ENCODE measurements at regions not wholly inside any gene's neighbourhood (a gene's known extent, or its start where the extent isn't known, plus 50 kb on each side); places are given as distances from the start of the nearest gene placed in this dataset.

DNA sequence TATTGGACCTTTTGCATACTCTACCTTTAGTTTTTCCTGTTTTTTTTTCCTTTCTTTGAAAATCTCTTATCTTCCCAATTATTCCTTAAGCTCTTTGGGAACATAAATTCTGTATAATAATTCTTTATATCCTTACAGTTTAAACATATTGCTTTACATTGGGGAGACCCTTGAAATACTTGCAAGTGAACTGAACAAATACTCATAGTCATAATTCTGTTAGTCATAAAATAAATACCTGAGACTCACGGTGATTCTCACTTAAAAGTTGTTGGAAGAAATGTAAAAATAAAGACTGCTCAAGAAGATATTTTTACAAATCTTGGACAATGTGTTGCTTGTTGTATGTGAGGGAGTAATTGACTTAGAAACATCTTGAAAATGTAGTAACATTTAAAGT is 515.2 kb upstream of the POT1 start:
- Histone ChIP-seq H3K4me1 (ENCODE audit: insufficient read depth, low read length, severe bottlenecking) (no peaks in the 10 kb centered on the region), H3K27me3 (ENCODE audit: insufficient read depth, low read length) (no peaks in the 10 kb centered on the region), H3K9me2 (ENCODE audit: low read depth, low read length) (no peaks in the 10 kb centered on the region), H3F3A (ENCODE audit: insufficient read depth, low read length) (no peaks in the 10 kb centered on the region), H2AFZ (ENCODE audit: low read length) (no peak overlapping the region), H4K20me1 (ENCODE audit: insufficient read depth, low read length) (no peaks in the 10 kb centered on the region), H3K4me2 (ENCODE audit: low read length) (no peak overlapping the region), H3K27ac (ENCODE audit: low read depth, low read length, poor library complexity, severe bottlenecking) (no peak overlapping the region), H3K9me3 (ENCODE audit: low read length) (no peaks in the 10 kb centered on the region), H3K4me3 (ENCODE audit: low read depth, low read length, poor library complexity, severe bottlenecking) (no peak overlapping the region), H3K9ac (ENCODE audit: low read length) (no peak overlapping the region), H3K36me3 (ENCODE audit: insufficient read depth, low read length) (no peaks in the 10 kb centered on the region), H3K79me2 (ENCODE audit: insufficient read depth, low read length) (no peaks in the 10 kb centered on the region)
- TF ChIP-seq EZH2 (IDR thresholded peaks at IDR 0.05; ENCODE audit: borderline replicate concordance, low read length), result no peak
- TF ChIP-seq, protein P1, sequence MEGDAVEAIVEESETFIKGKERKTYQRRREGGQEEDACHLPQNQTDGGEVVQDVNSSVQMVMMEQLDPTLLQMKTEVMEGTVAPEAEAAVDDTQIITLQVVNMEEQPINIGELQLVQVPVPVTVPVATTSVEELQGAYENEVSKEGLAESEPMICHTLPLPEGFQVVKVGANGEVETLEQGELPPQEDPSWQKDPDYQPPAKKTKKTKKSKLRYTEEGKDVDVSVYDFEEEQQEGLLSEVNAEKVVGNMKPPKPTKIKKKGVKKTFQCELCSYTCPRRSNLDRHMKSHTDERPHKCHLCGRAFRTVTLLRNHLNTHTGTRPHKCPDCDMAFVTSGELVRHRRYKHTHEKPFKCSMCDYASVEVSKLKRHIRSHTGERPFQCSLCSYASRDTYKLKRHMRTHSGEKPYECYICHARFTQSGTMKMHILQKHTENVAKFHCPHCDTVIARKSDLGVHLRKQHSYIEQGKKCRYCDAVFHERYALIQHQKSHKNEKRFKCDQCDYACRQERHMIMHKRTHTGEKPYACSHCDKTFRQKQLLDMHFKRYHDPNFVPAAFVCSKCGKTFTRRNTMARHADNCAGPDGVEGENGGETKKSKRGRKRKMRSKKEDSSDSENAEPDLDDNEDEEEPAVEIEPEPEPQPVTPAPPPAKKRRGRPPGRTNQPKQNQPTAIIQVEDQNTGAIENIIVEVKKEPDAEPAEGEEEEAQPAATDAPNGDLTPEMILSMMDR (IDR thresholded peaks at IDR 0.05; ENCODE audit: low read length), result no peak

DNA sequence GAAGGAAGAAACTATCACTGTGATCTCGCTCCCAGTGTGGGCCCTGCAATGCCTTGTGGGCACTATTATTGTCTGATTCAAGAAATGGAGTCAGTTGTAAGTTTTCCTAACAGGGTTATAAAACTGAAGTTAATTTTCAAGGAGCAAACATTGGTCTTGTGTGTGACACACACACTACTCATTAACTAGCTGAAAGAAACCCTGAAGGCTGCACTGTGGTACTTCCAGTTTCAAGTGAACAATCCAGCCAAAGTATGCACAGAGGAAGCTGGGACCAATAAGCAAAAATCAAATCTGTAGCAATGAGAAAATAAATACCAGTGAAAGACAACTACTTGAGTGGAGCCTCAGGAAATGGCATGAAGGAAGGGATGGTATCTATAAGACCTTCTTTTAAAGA is 506.6 kb upstream of the POT1 start:
- Histone ChIP-seq H3K4me2 (ENCODE audit: low read length) (no peak overlapping the region), H4K20me1 (ENCODE audit: insufficient read depth, low read length) (no peaks in the 10 kb centered on the region), H2AFZ (ENCODE audit: low read length) (no peak overlapping the region), H3K4me1 (ENCODE audit: insufficient read depth, low read length, severe bottlenecking) (no peaks in the 10 kb centered on the region), H3K27ac (ENCODE audit: low read depth, low read length, poor library complexity, severe bottlenecking) (no peak overlapping the region), H3F3A (ENCODE audit: insufficient read depth, low read length) (no peaks in the 10 kb centered on the region), H3K4me3 (ENCODE audit: low read depth, low read length, poor library complexity, severe bottlenecking) (no peak overlapping the region), H3K9me3 (ENCODE audit: low read length) (no peaks in the 10 kb centered on the region), H3K36me3 (ENCODE audit: insufficient read depth, low read length) (no peaks in the 10 kb centered on the region), H3K27me3 (ENCODE audit: insufficient read depth, low read length) (no peaks in the 10 kb centered on the region), H3K9ac (ENCODE audit: low read length) (no peak overlapping the region), H3K79me2 (ENCODE audit: insufficient read depth, low read length) (no peaks in the 10 kb centered on the region), H3K9me2 (ENCODE audit: low read depth, low read length) (no peaks in the 10 kb centered on the region)
- no peak for TF ChIP-seq EZH2 (IDR thresholded peaks at IDR 0.05; ENCODE audit: borderline replicate concordance, low read length)
- TF ChIP-seq, protein P1 (IDR thresholded peaks at IDR 0.05; ENCODE audit: low read length), result no peak

DNA sequence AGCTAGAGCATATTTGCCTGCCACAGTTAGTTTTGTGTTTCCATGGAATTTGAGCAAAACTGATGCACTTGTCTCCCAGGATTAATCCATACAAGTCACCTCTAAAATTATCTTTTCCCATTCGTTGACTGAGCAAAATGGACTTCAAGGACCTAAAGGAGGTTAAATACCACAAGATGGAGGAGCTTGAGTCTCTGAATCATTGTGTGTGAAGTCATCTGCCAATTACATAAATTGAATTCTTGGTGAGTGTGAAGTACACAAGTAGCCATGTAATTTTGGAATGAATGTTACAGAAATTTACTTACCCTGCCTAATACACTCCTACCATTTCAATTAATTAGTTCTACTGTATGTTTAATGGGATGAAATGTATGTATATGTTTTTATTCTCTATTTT is 501.7 kb upstream of the POT1 start:
- no peaks in the 10 kb centered on the region for H3K9me3 ChIP-seq (ENCODE audit: low read length)
- H3F3A ChIP-seq (ENCODE audit: insufficient read depth, low read length), result no peaks in the 10 kb centered on the region
- no peaks in the 10 kb centered on the region for H3K27me3 ChIP-seq (ENCODE audit: insufficient read depth, low read length)
- no peaks in the 10 kb centered on the region for H3K4me1 ChIP-seq (ENCODE audit: insufficient read depth, low read length, severe bottlenecking)
- no peak overlapping the region for H3K9ac ChIP-seq (ENCODE audit: low read length)
- no peak for TF ChIP-seq EZH2 (IDR thresholded peaks at IDR 0.05; ENCODE audit: borderline replicate concordance, low read length)
- H4K20me1 ChIP-seq (ENCODE audit: insufficient read depth, low read length), result no peaks in the 10 kb centered on the region
- no peak overlapping the region for H3K4me3 ChIP-seq (ENCODE audit: low read depth, low read length, poor library complexity, severe bottlenecking)
- no peak overlapping the region for H2AFZ ChIP-seq (ENCODE audit: low read length)
- no peaks in the 10 kb centered on the region; the same call in 1 of the 2 replicates for H3K9me2 ChIP-seq (ENCODE audit: low read depth, low read length)
- H3K36me3 ChIP-seq (ENCODE audit: insufficient read depth, low read length), result no peaks in the 10 kb centered on the region
- no peaks in the 10 kb centered on the region for H3K79me2 ChIP-seq (ENCODE audit: insufficient read depth, low read length)
- H3K27ac ChIP-seq (ENCODE audit: low read depth, low read length, poor library complexity, severe bottlenecking), result no peak overlapping the region
- no peak overlapping the region for H3K4me2 ChIP-seq (ENCODE audit: low read length)

DNA sequence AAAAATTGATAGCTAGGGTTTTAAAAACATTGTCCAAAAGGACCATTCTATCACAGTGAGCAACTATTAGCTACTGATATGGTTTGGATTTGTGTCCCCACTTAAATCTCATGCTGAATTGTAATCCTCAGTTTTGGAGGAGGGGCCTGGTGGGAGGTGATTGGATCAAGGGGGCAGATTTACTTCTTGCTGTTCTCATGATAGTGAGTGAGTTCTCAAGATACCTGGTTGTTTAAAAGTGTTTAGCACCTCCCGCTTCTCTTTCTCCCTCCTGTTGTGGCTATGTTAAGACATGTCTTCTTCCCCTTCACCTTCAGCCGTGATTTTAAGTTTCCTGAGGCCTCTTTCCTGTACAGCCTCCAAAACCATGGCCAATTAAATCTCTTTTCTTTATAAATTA is 500.4 kb upstream of the POT1 start:
- H3K4me3 ChIP-seq (ENCODE audit: low read depth, low read length, poor library complexity, severe bottlenecking), result no peak overlapping the region
- H2AFZ ChIP-seq (ENCODE audit: low read length), result no peak overlapping the region
- no peaks in the 10 kb centered on the region; the same call in 1 of the 2 replicates for H3K9me2 ChIP-seq (ENCODE audit: low read depth, low read length)

More for the DNA sequence above, 500.4 kb upstream of the POT1 start:
- Histone ChIP-seq H3K79me2 (ENCODE audit: insufficient read depth, low read length) (no peaks in the 10 kb centered on the region), H4K20me1 (ENCODE audit: insufficient read depth, low read length) (no peaks in the 10 kb centered on the region), H3K4me1 (ENCODE audit: insufficient read depth, low read length, severe bottlenecking) (no peaks in the 10 kb centered on the region), H3K27me3 (ENCODE audit: insufficient read depth, low read length) (no peaks in the 10 kb centered on the region), H3K36me3 (ENCODE audit: insufficient read depth, low read length) (no peaks in the 10 kb centered on the region), H3F3A (ENCODE audit: insufficient read depth, low read length) (no peaks in the 10 kb centered on the region), H3K27ac (ENCODE audit: low read depth, low read length, poor library complexity, severe bottlenecking) (no peak overlapping the region), H3K4me2 (ENCODE audit: low read length) (no peak overlapping the region), H3K9ac (ENCODE audit: low read length) (no peak overlapping the region), H3K9me3 (ENCODE audit: low read length) (no peaks in the 10 kb centered on the region)
- TF ChIP-seq, protein P1 (IDR thresholded peaks at IDR 0.05; ENCODE audit: low read length), result no peak
- no peak for TF ChIP-seq EZH2 (IDR thresholded peaks at IDR 0.05; ENCODE audit: borderline replicate concordance, low read length)

All from OCI-LY1 (cell line).